ENCODE measurements at regions not wholly inside any gene's neighbourhood (a gene's known extent, or its start where the extent isn't known, plus 50 kb on each side); places are given as distances from the start of the nearest gene placed in this dataset.

GRCh38 chr20:19072988-19073387 is 139.5 kb upstream of the SLC24A3 start:
- TF ChIP-seq ZFX (IDR thresholded peaks at IDR 0.05) (no peak), CTCF (conservative IDR thresholded peaks at IDR 0.05) (no peak)
- H3K27ac ChIP-seq = no peak overlapping the region

GRCh38 chr20:19073584-19074218 is 138.7 kb upstream of the SLC24A3 start:
- no peak overlapping the region for H3K27ac ChIP-seq
- TF ChIP-seq CTCF (conservative IDR thresholded peaks at IDR 0.05) (peak; percentile 57), ZFX (IDR thresholded peaks at IDR 0.05) (no peak)

- TF ChIP-seq CTCF (conservative IDR thresholded peaks at IDR 0.05) (no peak), ZFX (IDR thresholded peaks at IDR 0.05) (no peak)
- H3K27ac ChIP-seq = no peak overlapping the region
These were observed 138.1 kb upstream of the SLC24A3 start for GRCh38 chr20:19074356-19074755.

- TF ChIP-seq ZFX (IDR thresholded peaks at IDR 0.05) (no peak), CTCF (conservative IDR thresholded peaks at IDR 0.05) (no peak)
- H3K27ac ChIP-seq = no peak overlapping the region
These were observed 137.5 kb upstream of the SLC24A3 start for GRCh38 chr20:19074828-19075516.

- no peak for TF ChIP-seq ZFX (IDR thresholded peaks at IDR 0.05)
These were observed 134.8 kb upstream of the SLC24A3 start for GRCh38 chr20:19077370-19078220.

GRCh38 chr20:19078448-19079373 is 133.7 kb upstream of the SLC24A3 start:
- TF ChIP-seq ZFX (IDR thresholded peaks at IDR 0.05) (no peak), CTCF (conservative IDR thresholded peaks at IDR 0.05) (no peak)
- no peak overlapping the region for H3K27ac ChIP-seq

More at GRCh38 chr20:19077370-19078220, 134.8 kb upstream of the SLC24A3 start:
- H3K27ac ChIP-seq = no peak overlapping the region

Measured in C4-2B (cell line).